GM12892 (cell line): ENCODE measurements at regions not wholly inside any gene's neighbourhood (a gene's known extent, or its start where the extent isn't known, plus 50 kb on each side); places are given as distances from the start of the nearest gene placed in this dataset.

Source experiments
- DNase-seq: peaks from one replicate; pipeline ENCODE4 v3.0.0; 2011; ENCODE audit not compliant: insufficient read length
- FAIRE-seq: peaks from 2 replicates; lab custom pipeline; 2011; peaks lifted over from hg19 to GRCh38; lab: Jason Lieb, UNC
- POLR2A ChIP-seq: IDR thresholded peaks from 2 replicates; pipeline ENCODE4 v1.6.1; 2011; ENCODE audit warnings: low read depth, low read length, control low read depth
- POLR2AphosphoS5 ChIP-seq: IDR thresholded peaks from 2 replicates; pipeline ENCODE4 v1.6.1; 2011; ENCODE audit warnings: low read depth, low read length, control low read depth
- TAF1 ChIP-seq: IDR thresholded peaks from 2 replicates; pipeline ENCODE4 v1.6.1; 2011; ENCODE audit warnings: low read depth, mild to moderate bottlenecking, control low read depth, low read length, borderline replicate concordance

DNA sequence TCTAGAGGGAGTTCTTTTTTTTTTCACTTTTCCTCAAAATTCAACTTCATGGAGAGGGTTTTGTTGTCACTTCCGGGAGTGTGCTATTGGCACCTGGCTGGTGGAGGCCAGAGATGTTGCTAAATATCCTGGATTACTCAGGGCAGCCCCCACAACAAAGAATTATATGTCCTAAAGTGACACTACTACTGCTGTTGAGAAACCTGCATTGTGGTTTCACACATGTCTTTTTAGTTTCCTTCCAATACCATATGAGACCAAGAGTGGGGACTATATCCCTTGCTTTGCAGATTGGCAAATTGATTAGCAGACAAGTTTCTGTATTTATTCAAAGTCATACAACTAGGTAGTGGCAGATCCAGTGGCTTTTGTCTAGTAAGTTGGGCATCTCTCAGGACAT lies 826.8 kb downstream of the TRIB2 start:
- no peak for FAIRE-seq
- TF ChIP-seq POLR2A (no peak), POLR2AphosphoS5 (no peak), TAF1 (no peak)
- DNase-seq: no peak

DNA sequence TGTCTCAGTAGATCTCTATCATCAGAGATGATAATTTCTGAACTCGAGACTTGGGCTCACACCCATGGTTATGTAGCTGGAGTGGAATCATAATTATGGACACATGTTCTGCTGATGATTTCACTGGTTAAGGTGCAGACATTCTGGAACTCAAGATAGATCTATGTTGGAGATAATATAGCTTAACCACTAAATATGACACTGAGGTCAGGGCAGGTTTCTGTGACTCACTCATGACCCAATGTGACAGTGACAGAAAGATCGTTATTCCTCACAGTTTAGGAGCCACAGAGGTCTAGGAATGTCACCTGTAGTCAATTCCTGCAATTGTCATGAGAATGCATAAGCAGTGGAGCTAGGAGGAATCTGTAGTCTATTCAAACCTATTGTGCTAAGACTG lies 828.6 kb downstream of the TRIB2 start:
- FAIRE-seq: peak; percentile 5

DNA sequence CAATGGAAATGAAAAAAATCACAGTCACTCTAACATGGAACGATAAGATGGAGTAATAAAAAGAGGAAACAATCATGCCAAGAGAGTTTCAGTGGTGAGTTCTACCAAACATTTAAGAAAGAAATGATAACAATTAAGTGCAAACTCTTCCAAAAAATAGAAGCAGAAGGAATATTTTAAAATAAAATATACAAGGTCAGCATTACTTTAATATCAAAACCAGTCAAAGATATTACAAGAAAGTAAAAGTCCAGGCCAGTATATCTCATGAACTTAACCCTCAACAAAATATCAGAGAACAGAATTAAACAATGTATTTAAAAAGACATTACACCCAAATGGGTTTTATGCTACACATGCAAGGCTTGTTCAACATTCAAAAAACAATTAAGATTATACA lies 829.4 kb downstream of the TRIB2 start:
- TF ChIP-seq POLR2AphosphoS5: no peak

More for the DNA sequence above, 828.6 kb downstream of the TRIB2 start:
- TF ChIP-seq POLR2A (no peak), TAF1 (no peak), POLR2AphosphoS5 (no peak)
- DNase-seq: no peak

GRCh38 chr2:13550285-13551231 lies 833.8 kb downstream of the TRIB2 start:
- TF ChIP-seq TAF1: no peak
- TF ChIP-seq POLR2AphosphoS5: no peak
- no peak for TF ChIP-seq POLR2A
- no peak for DNase-seq
- FAIRE-seq: peak; percentile 88

More for the DNA sequence above, 829.4 kb downstream of the TRIB2 start:
- DNase-seq (no peak), FAIRE-seq (no peak)

DNA sequence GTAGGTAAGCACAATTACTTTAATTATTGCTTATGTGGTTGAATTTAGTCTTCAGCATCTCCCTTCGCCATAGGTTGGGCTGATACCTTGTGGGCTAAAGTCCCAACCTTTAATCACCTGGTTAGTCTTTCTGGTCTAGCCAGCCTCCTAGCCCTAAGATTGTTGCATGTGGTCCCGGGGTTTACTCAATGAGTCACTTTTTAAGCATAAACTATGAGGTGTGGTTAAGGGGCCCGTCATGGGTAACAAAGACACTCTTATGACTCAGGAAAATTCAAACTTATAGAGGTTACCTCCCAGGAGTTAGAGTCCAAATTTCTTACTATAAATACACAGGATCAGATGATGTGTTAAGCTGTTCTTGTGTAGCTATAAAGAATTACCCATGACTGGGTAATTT lies 841.6 kb downstream of the TRIB2 start:
- no peak for FAIRE-seq
- TF ChIP-seq TAF1 (no peak), POLR2AphosphoS5 (no peak), POLR2A (no peak)
- no peak for DNase-seq

DNA sequence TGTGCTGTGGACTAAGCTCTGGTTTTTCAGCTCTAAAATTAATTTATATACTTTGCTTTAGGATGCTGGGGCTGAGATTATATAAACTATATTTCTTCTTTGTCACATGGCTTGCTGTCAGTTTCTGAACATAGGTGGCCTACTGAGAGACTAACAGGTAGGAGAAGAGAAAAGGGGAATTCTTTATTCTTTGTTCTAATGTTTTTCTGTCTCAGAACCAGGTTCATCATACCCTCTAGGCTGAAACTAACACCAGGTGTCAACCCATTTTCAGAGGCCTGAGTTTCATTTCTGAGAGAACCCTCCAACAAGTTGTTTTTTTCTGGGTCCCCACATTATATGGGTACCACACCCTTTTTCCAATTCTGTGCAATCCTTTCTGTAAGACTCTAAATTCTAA lies 843.6 kb downstream of the TRIB2 start:
- DNase-seq: no peak
- TF ChIP-seq TAF1 (no peak), POLR2AphosphoS5 (no peak), POLR2A (no peak)
- no peak for FAIRE-seq

GRCh38 chr2:13572466-13572865 lies 855.7 kb downstream of the TRIB2 start:
- FAIRE-seq (no peak), DNase-seq (no peak)
- no peak for TF ChIP-seq POLR2A
- no peak for TF ChIP-seq POLR2AphosphoS5
- TF ChIP-seq TAF1: no peak

GRCh38 chr2:13574831-13575230 lies 858.1 kb downstream of the TRIB2 start:
- TF ChIP-seq TAF1: no peak
- TF ChIP-seq POLR2AphosphoS5: no peak
- no peak for TF ChIP-seq POLR2A

DNA sequence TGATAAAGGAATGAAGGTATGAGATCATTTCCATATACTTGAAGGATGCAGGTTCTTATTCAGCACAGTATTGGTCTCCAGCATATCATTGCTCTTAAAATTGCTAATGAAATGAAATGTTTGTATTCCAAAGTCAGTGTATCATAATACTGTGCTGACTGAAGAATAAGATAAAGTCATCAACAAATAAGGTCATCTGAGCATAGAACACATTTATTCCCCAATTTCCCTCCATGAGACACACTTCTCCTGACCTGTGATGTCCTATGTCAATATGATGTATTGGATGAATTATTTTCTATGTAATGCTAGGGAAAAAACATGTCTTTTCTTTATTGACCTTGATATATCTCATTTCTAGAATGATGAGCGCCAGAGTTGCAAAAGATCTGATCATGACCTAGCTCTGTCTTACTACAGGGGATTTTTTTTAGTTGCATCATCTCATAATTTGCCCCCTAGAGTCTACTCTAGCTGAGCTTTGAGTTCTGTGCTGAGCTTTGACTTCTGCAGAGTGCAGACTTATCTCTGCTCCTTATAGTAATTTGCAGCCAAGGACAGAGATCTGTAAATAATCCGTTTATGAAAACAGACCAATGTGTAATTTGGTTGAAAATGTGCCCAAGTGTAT lies 859.8 kb downstream of the TRIB2 start:
- no peak for FAIRE-seq
- TF ChIP-seq POLR2AphosphoS5 (no peak), TAF1 (no peak), POLR2A (no peak)
- DNase-seq: no peak

More at GRCh38 chr2:13574831-13575230, 858.1 kb downstream of the TRIB2 start:
- DNase-seq (no peak), FAIRE-seq (no peak)

DNA sequence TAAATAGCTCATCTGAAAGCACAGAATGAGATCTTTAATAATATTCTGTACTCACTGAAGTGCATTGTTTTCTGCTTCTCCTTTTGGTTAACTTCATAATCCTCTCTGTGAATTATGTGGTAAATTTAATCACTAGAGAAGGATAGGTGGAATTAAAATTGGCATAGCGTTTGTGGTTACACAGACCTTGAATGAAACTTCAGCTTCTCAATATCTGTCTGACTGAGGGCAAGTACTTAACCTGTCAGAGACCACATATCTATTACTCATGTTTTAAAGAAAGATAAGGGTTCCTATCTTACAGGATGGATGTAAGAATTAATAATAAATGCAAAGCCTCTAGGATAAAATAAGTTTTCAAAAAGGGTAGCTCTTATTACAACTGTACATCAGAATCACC lies 861.8 kb downstream of the TRIB2 start:
- DNase-seq: no peak
- FAIRE-seq: no peak
- TF ChIP-seq TAF1 (no peak), POLR2AphosphoS5 (no peak), POLR2A (no peak)

GRCh38 chr2:13581471-13581870 lies 864.7 kb downstream of the TRIB2 start:
- FAIRE-seq (no peak), DNase-seq (no peak)
- TF ChIP-seq POLR2AphosphoS5 (no peak), POLR2A (no peak), TAF1 (no peak)

DNA sequence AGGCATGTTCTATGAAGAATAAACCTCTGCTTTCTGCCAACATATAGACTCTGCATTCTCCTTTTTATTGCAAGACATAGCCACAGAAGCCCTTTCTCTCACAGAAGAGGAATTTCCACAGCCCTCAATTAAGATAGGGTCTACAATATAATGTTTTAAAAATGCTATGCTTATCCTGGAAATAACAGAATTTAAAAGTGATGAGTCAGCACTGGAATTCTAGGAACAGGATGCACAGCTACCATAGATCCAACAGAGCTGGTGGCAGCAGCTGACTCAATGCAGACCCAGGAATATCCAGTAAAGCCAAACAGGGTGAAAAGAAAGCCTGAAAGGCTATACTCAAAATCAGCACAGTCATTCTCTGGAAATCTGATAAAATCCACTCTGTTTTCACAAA lies 866.9 kb downstream of the TRIB2 start:
- FAIRE-seq: no peak
- no peak for TF ChIP-seq TAF1
- TF ChIP-seq POLR2A: no peak
- TF ChIP-seq POLR2AphosphoS5: no peak

DNA sequence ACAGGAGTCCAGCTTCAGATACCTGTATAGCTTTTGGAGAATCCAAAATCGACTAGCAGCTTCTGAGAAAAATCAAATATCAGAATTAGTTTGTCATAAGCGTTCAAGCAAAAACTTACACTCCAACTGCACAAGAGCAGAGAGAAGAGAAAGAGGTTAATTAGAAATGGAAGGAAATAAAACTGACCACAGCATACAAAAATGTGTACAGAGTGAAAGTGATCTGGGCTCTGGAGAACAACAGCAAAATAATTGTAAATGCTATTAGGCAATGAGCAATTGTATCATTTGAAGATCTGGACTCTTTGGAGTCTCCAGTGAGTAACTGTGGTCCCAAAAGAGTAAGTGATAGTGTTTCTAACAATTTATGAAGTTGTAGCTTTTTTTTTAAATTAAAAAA lies 867.3 kb downstream of the TRIB2 start:
- no peak for TF ChIP-seq POLR2A
- no peak for FAIRE-seq
- no peak for DNase-seq

More for the DNA sequence above, 866.9 kb downstream of the TRIB2 start:
- DNase-seq: no peak
